SU-DHL-6 (cell line): ENCODE measurements at regions not wholly inside any gene's neighbourhood (a gene's known extent, or its start where the extent isn't known, plus 50 kb on each side); places are given as distances from the start of the nearest gene placed in this dataset.

Experiments
- EZH2phosphoT487 ChIP-seq: fragments of 200-600 bp; sonication (generic), shearing (Covaris generic); conservative IDR thresholded peaks from 2 replicates; pipeline ENCODE4 v1.6.1; 2018; ENCODE audit warnings: mild to moderate bottlenecking, antibody characterized with exemption, low read length, moderate library complexity, mixed read lengths
- TF ChIP-seq, protein P1 (sequence below): fragments of 200-600 bp; sonication (generic); IDR thresholded peaks from one replicate; pipeline ENCODE4 v1.5.1; 2017; ENCODE audit warnings: antibody characterized with exemption, mild to moderate bottlenecking, low read length, moderate library complexity; ENCODE audit not compliant: insufficient read depth, poor library complexity, severe bottlenecking

DNA sequence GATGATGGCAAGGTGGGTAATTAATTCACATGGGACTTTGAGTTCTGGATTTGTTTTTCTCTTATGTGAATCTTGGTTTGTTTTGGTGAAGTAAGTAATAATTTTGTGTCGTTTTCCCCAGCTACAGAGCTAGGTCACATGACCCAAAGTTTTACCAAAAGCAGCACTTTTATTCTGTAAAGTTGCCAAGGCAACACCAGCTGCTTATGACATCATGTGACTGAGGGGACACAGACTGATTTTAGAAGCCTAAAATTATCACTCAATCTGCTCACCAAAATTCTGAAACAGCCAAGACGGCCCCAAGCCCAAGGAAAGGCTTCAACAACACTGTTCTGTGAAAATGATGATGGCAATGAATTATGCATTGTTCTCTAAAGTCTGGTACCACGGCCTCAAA, 63.9 kb downstream of the MEX3B start:
- TF ChIP-seq, protein P1, sequence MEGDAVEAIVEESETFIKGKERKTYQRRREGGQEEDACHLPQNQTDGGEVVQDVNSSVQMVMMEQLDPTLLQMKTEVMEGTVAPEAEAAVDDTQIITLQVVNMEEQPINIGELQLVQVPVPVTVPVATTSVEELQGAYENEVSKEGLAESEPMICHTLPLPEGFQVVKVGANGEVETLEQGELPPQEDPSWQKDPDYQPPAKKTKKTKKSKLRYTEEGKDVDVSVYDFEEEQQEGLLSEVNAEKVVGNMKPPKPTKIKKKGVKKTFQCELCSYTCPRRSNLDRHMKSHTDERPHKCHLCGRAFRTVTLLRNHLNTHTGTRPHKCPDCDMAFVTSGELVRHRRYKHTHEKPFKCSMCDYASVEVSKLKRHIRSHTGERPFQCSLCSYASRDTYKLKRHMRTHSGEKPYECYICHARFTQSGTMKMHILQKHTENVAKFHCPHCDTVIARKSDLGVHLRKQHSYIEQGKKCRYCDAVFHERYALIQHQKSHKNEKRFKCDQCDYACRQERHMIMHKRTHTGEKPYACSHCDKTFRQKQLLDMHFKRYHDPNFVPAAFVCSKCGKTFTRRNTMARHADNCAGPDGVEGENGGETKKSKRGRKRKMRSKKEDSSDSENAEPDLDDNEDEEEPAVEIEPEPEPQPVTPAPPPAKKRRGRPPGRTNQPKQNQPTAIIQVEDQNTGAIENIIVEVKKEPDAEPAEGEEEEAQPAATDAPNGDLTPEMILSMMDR, result no peak
- TF ChIP-seq EZH2phosphoT487, result no peak
